ENCODE measurements at regions not wholly inside any gene's neighbourhood (a gene's known extent, or its start where the extent isn't known, plus 50 kb on each side); places are given as distances from the start of the nearest gene placed in this dataset.

DNA sequence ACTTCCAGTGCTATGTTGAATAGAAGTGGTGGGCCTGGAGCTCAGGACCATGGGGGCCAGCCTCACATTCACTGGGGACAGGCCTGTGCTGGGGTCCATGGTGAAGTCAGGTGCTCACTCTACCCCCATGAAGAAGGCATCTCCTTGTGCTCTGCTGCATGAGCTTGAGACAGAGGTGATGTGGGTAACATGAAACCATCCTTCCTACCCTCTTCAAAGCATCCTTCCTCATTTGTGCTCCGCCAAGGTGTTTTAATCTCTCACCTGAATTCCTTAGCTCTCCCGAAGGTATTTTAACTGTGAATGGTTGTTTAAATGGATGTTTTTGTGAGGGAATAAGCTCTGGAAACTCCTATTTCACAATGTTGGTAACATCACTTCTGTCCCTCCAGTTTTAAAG lies 209.6 kb upstream of the PCSK2 start:
- DNase-seq (ENCODE audit: low spot score), result no peak

DNA sequence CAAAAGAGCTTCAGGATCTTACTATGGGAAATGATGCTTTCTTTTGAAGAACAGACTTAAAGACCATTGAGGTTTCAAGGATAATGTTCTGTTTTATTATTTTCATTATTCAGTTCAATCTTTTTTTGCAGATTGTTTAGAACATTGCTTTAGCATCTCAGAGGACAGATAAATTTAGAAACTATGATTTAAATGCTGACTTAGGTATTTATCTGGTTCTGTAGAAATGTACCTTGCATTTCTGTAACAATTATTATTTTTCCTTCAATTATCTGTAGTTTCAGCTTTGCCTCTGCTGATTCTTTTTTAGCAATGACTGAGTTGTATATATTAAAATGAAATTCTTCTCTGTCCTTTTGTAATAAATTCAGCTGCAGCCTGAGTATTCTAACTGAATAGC lies 205.4 kb upstream of the PCSK2 start:
- DNase-seq (ENCODE audit: low spot score), result no peak

DNA sequence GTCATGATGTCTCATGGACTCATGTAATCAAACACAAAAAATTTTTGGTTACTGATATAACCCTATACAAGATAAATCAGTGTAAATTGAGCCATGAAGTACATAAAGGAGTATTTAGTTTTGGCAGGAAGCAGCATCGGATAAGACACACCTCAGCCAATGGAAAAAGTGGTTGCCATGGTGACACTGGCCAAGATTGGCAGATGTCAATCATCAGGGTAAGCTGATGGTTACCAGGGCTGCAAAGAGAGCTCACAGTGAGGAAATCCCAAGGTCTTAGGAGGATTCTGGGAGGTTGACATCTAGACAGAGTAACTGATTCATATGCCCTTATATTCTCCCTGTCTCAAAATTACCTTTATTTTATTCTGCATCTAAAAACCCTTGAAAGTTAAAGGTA lies 203.8 kb upstream of the PCSK2 start:
- no peak for DNase-seq (ENCODE audit: low spot score)

DNA sequence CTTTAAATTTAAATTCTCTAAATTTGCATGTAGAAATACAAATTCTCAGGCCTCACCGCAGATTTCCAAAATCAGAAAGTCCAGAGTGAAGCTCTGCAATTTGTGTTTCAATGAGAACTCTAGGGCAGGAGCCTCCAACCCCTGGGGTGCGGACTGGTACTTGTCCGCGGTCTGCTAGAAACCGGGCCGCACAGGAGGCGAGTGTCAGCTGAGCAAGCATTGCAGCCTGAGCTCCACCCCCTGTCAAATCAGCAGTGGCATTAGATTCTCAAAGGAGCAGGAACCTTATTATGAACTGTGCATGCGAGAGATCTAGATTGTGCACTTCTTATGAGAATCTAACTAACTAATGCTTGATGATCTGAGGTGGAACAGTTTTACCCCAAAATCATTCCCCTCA lies 203.0 kb upstream of the PCSK2 start:
- DNase-seq (ENCODE audit: low spot score), result no peak

DNA sequence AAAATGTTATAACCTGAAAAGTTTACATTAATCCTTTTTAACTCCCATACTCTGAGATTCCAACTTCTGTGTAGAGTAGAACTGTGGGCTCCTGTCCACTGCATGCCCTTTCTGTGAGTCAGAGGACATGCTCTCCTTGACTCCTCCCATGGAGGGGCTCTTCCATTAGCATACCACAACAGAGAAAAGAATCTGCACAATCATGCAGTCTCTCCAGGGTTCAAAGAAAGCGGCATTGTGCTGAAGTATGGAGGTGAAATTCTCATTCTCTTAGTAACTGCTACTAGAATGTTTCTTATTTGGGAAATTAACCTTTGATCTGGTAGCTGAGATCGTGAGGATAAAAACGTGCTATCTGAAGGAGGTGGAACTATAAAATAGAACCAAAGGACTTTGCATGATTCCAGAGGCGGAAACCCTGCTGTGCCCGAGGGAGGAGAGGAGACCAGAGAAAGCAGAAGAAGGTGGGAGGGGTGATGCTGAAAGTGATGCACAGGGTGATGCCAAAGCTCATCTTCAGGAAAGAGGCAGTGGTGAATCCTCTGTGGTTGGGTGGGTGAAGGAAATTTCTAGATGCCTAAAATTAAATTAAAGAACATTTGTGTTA lies 202.2 kb upstream of the PCSK2 start:
- DNase-seq (ENCODE audit: low spot score), result no peak

DNA sequence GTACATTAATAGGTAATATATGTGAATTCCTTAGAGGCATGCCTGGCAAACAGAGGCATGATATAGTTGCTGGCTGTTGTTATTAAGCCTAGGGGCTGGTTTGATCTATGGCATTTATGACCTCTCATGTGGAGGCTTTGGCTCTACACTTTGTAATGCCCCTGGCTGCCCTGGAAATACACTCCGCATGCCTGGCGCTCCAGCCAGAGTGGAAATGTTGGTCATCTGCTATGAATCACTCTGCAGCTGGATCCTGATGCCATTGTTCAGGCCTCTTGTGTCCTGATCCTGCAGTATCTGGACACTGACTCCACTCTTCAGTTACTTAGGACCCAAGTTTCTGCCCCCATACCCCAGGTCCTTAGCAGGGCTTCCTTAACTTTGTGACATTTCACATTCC lies 200.5 kb upstream of the PCSK2 start:
- DNase-seq (ENCODE audit: low spot score), result no peak

DNA sequence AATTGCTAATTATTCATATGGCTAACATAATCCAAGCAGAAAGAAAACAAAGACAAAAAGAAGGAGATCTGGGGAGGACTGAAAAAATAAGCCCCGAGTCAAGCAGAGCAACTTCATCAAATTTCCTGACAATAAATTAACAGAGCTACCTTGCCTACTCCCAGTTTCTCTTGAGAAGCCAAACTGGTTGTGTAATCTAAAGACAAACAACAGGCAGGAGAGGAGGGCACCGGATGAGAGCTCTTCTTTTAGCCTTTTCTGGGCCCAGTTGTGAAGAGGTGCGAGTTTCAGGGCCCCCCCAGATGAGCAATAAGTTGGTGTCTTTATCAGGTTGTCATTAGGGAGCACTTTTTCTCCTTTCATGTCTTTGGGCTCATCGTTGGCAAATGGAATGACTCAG lies 197.1 kb upstream of the PCSK2 start:
- DNase-seq (ENCODE audit: low spot score), result no peak

DNA sequence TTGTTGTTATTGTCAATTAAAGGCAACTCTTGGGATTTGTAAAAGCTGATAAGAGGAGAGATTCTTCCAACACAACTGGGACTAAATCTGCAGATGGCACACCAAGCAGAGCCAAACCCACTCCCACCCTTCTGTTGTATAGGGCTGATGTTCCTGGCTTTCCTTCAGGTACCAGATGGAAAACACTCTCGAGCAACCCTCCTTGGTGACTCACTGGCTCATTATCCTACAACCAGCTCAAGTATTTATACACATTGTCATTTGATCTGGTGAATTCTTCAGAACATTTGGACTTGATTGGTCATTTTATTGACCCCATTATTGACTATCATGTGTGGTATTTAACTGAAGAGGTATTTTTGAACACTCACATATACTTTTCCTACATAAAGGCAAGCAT lies 190.3 kb upstream of the PCSK2 start:
- DNase-seq (ENCODE audit: low spot score), result no peak

DNA sequence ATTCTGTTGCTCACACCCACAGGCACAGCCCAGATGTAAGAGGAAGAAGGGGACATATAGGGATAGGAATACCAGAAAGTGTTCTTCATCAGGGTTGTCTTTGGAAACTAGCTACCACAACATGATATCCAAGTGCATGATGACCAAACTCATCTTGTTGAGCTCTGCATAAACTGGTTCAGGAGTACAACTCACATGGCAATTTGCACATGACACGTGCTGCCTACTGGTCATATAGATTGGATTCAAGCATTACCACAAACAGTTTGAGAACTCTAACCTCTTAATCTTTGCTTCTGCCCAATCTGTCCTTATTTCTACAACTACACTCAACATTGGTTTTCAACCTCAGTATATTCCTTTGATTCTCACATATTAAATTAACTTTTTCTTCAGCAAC lies 184.7 kb upstream of the PCSK2 start:
- no peak for DNase-seq (ENCODE audit: low spot score)

DNA sequence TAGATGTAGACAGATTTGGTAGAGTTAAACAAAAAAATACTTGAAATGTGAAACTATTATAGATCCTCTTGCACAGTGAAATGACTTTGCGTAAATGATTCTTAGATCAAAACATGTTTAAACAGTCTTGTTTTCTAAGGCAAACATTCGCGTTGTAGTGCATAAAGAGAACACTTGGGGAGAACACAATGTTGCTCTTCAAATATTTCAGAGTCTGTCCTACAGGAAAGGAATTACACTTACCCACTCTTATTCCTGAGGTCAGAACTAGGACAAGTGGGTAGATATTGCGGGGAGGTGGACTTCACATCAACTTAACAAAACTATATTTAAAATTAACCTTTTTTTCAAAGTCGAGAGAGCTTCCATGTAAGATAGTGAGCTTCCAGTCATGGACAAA lies 183.5 kb upstream of the PCSK2 start:
- no peak for DNase-seq (ENCODE audit: low spot score)

DNA sequence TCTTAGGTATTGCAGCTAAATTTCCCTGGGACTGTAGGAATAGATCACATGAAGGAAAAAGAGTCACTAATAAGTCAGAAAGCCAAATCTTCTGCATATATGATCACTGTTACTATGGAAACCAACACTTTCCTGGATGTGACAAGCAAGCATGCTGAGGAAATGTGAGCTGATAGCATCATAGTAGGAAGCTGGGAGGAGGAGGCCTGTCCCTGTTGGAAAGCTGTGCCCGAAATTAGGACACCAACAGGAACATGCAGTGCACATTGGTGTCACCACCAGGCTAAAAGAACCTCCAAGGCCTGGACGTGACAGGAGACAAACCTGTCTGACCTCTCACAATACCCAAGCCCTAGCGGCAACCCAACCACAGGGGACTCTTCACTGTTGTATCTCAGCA lies 181.9 kb upstream of the PCSK2 start:
- no peak for DNase-seq (ENCODE audit: low spot score)

DNA sequence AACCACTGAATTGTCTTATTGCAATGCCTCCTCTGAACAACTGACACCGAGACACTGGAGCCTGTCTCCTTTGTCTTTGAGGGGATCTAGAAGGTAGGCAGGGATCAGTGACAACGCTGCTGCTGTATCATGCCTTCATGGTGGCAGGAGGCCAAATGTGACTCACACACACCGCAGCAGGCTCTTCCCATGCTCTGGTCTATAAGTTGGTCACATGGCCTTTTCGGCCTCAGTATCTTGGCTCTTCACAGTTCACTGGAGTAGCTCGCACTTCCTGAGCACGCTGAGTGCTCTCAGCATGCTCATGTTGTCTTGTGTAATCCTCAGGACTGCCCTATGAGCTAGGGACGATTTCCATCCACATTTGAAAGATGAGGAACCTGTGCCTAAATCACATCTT lies 167.4 kb upstream of the PCSK2 start:
- DNase-seq (ENCODE audit: low spot score), result peak; percentile 65

DNA sequence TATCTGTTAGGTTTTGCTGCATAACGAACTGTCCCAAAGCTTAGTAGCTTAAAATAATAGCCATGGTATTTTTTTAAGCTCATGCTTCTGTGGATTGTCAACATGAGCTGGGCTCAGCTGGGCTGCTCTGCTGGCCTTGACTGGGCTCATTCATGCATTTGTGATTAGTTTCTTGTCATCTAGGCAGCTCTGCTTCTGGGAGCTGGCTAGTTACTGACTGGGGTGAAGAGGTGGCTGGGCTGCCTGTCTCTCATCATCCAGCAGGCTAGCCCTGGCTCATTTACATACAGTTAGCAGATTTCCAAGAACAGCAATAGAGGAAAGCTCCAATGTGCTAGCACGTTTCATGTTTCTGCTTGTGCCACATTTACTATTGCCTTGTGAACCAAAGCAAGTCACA lies 165.1 kb upstream of the PCSK2 start:
- DNase-seq (ENCODE audit: low spot score), result no peak

DNA sequence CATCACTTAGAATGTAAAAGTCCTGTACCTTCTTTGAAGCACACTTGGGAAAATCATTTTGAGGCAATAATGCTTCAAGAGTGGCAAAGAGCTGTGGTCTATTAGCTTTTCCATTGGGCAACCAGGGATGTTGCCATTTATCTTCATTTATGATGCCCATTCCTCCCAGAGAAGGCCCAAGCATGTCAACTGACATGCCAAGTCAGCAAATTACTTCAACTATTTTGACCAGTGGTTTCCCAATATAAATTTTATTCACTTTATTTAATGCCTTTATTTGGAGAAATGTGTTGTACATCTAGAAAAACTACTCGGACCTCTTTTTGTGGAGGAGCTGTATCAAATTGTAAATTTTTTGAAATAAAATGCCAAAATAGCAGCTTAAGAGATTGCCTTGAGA lies 164.1 kb upstream of the PCSK2 start:
- DNase-seq (ENCODE audit: low spot score), result no peak

DNA sequence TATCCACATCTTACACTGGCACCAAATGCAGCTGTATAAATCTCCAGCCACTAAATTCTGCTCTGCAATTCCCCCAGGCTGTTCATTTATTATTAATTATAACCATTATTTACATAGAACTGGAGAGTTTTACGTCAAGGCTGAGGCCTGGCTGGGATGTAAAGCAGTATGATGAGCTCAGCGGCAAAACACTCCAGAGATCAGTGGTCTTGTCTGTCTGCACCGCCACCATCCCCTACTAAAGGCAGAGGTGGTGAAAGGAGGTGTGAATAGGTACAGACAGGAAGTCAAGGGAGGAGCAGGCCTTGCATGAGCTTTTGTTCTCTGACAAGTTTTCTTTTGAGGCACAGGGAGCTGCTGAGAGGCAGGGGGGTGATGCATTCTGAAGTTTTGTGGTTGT lies 159.9 kb upstream of the PCSK2 start:
- DNase-seq (ENCODE audit: low spot score), result no peak

DNA sequence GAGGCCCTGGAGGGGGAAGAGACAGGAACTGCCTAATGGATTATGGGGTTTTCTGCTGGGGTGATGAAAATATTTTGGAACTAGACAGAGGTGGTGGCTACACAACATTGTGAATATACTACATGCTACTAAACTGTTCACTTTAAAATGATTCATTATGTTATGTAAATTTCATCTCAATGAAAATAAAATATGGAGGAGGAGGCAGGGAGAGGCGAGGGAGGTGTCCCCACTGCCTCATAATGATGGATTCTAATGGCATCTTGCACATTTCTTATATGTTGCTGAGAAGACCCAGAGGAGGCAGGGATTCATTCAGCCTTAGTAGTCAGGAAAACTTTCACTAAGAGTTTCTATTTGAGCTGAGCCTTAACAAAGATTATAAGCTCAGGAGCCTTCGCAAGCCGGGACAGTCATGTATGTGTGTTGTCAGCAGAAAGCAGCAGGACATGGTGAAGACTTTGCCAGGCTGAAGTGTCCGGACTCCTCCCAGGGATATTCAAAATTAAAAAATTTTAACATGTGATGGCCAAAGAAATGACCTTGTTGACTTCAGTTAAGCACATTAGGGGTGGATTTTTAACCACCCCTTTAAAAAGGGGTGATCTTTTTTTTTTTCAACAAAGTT lies 158.6 kb upstream of the PCSK2 start:
- no peak for DNase-seq (ENCODE audit: low spot score)

DNA sequence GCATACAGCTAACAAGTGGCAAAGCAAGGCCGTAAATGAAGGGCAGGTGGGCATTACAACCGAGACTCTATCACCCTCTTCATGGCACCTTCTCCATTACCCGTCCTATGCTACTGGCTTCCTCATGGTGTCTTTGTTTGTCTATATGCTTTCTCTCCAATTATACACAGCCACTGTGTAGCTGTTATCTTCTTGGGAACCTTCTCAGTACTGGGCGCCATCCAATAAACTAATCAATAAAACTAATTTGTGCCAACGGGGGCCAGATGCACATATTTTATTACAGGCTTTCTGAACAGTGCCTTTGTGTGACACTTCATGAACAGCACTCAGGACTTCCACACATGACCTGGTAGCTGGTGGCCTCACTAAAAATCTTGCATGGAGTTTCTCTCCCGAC lies 149.8 kb upstream of the PCSK2 start:
- no peak for DNase-seq (ENCODE audit: low spot score)

DNA sequence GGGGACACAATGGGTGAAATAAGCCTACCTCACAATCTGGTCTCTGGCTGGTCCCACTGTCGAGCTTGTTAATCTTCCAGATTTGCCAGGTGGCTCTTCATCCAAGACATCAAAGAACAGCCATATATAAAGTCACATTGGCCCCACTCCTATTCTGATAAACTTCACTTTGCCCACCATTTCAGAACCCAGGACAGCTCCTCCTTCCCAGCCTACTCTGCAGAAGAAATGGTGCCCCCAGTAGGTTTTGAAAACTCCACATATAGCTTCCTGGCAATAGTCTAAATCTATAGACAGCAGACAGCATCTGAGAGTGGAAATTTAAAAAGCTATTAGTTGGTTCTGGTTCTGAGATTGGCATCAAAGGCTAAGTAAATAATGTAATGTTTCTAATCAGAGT lies 143.1 kb upstream of the PCSK2 start:
- DNase-seq (ENCODE audit: low spot score), result peak; percentile 56

DNA sequence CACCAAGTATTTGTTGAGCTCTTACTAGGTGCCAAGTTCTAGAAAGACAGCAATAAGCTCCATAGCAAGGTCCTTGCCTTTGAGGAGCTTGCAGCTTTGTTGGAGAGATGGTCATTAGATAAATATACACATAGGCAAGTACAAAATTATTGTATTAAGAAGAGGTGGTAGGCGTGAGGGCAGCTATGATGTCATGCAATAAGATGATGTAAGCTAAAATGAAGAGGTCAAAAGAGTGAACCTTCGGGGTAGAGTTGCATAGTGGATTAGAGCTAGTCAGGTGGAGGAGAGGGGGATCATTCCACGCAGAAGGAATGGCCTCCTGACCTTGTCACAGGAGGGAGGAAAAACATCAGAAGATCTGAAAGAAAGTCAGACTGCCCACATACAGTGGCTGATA lies 141.9 kb upstream of the PCSK2 start:
- no peak for DNase-seq (ENCODE audit: low spot score)

DNA sequence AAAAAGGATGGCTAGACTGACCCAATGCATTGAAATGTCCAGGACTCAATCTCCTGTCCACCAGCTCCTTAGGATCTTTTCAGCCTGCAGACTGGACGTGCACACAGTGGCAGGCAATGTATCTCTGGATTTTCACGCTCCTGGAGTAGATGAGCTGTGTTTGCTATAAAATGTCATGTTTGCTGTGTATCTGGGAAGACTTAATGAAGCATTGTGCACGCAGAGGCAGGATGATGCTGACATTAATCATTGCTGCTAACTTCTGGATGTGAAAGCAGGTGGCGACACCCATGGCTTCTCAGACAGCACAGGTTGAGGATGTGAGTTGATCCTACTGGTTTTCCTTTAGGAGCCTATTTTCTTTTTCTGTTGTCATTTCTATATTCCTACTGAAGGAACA lies 133.1 kb upstream of the PCSK2 start:
- DNase-seq (ENCODE audit: low spot score), result peak; percentile 20

DNA sequence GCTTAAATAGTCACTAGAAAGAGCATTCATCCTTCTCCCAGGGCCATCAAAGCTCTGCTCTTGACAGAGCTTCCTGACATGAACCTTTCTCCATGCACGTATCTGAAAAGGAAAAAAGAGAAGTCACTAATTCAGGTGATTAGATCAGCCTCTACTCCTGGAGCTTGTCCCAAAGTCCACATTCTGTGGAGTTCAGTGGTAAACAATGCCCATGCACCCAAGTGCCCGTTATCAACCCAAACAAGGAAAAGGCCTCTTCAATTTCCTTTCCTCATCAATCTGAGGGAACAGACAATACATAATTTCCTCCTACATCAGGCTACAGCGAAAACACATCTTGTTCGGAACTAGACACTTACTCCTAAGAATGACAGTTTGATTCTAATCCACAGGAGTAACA lies 129.2 kb upstream of the PCSK2 start:
- DNase-seq (ENCODE audit: low spot score), result no peak

DNA sequence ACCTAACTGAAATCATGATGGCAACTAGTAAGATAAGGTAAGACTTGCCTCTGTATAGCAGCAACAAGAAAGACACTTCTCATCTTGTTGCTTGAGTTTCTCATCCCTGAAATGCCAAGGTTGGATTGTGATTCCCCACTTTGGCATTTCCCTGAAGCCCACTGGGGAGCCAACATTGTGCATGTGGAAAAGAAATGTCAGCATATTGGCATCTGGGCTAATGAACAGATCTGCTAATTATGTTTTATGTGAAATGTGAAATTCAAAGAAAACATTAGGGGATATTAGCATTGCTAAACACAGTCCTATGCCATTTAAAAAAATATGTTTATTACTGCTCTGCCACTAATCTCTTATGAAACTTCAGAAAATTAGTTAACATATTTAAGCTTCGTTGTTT lies 126.3 kb upstream of the PCSK2 start:
- DNase-seq (ENCODE audit: low spot score), result no peak

DNA sequence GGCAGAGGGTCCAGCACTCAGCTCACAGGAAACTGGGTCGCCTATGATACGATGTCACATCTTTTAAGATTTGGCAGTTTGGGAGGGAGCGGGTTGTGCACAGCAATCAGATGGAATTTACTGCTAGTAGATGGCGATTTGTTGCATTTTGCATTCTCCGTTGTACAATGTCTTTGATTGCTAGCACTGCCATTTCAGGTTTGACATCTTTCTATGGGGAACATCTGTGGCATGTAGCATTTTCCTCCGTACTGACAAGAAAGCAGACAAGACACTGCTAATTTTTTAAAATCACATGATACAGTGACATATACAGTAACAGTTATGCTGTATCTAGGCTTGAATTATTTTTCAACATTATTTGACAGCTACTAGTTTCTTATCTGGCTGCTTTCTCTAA lies 119.7 kb upstream of the PCSK2 start:
- no peak for DNase-seq (ENCODE audit: low spot score)

DNA sequence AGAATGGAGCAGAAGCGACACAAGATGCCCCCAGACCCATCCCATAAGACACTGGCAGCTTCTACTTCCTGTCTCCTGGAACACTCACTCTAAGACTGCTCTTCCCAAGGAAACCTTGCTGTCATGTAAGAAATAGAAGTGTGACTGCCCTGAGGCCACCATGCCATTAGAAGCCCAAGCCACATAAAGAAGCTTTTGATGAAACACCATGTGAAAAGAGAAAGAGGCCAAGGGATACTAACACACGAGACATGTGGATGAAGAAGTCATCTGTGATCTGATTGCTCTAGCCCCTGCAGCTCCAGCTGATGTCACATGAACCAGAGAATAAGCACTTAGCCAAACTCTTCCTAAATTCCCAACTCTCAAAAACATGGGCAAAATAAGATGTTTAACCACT lies 117.9 kb upstream of the PCSK2 start:
- no peak for DNase-seq (ENCODE audit: low spot score)

DNA sequence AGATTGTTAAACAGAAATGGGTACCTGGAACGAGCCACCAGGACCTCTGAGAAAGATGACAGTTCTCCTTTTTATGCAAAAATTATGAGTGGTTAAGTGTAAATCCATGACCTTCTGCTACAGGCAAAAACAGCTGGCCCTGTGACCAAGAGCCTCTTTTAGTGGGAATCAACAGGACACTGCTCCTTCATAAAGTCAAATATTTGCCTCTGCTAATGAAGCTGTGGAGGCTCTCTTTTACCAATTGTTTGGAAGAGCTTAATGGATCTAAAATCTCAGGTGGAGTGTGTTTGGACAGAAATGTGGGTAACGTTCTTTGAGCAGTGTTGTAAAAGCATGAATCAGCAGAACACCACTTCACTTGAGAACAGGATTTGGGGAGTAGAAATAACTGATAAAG lies 117.5 kb upstream of the PCSK2 start:
- no peak for DNase-seq (ENCODE audit: low spot score)

All from RKO (cell line).